ENCODE measurements at regions not wholly inside any gene's neighbourhood (a gene's known extent, or its start where the extent isn't known, plus 50 kb on each side); places are given as distances from the start of the nearest gene placed in this dataset.
"Not testable (repeated sequence)": the region's sequence is repeated elsewhere in the genome, so short reads cannot be mapped to it uniquely, and the experiment has no call there.

- Mint-ChIP-seq H3K9me3 (ENCODE audit: unreplicated experiment) (no peaks in the 10 kb centered on the region), H3K27ac (ENCODE audit: low read depth, unreplicated experiment) (no peak overlapping the region), H3K4me3 (ENCODE audit: unreplicated experiment) (no peak overlapping the region), H3K27me3 (ENCODE audit: insufficient read depth, unreplicated experiment) (no peaks in the 10 kb centered on the region), H3K36me3 (ENCODE audit: insufficient read depth, unreplicated experiment) (no peaks in the 10 kb centered on the region), H3K4me1 (ENCODE audit: insufficient read depth, unreplicated experiment) (no peaks in the 10 kb centered on the region)
- POLR2A ChIA-PET, result no interaction called here
- intact Hi-C loops (cut with micrococcal nuclease), result no loop called here
- BruUV-seq (replicated peaks), result no TSS peak
- DNase-seq (ENCODE audit: unreplicated experiment), result no peak
- no peak for TF ChIP-seq CTCF (IDR thresholded peaks at IDR 0.05; ENCODE audit: unreplicated experiment)
- CTCF ChIA-PET, result interaction anchor here (0.6 kb wide), 1 partner anchor 344 kb away, joined by 3 read pairs; no protein-coding TSS in a partner anchor
Measured at GRCh38 chrX:88828011-88828410, 81.0 kb downstream of the CPXCR1 start.

- Mint-ChIP-seq H3K4me3 (ENCODE audit: unreplicated experiment) (no peak overlapping the region), H3K27ac (ENCODE audit: low read depth, unreplicated experiment) (no peak overlapping the region), H3K36me3 (ENCODE audit: insufficient read depth, unreplicated experiment) (no peaks in the 10 kb centered on the region), H3K4me1 (ENCODE audit: insufficient read depth, unreplicated experiment) (no peaks in the 10 kb centered on the region), H3K27me3 (ENCODE audit: insufficient read depth, unreplicated experiment) (no peaks in the 10 kb centered on the region), H3K9me3 (ENCODE audit: unreplicated experiment) (no peaks in the 10 kb centered on the region)
- CTCF ChIA-PET, result interaction anchor here (0.6 kb wide), 1 partner anchor 61 kb away, joined by 3 read pairs; no protein-coding TSS in a partner anchor
- intact Hi-C loops (cut with micrococcal nuclease), result no loop called here
- DNase-seq (ENCODE audit: unreplicated experiment), result no peak
- no TSS peak for BruUV-seq (replicated peaks)
- POLR2A ChIA-PET, result no interaction called here
- TF ChIP-seq CTCF (IDR thresholded peaks at IDR 0.05; ENCODE audit: unreplicated experiment), result no peak
Measured at GRCh38 chrX:88830111-88830510, 83.1 kb downstream of the CPXCR1 start.

- H3K27me3 Mint-ChIP-seq (ENCODE audit: insufficient read depth, unreplicated experiment); POLR2A ChIA-PET; BruUV-seq (replicated peaks); H3K4me1 Mint-ChIP-seq (ENCODE audit: insufficient read depth, unreplicated experiment); DNase-seq (ENCODE audit: unreplicated experiment); H3K27ac Mint-ChIP-seq (ENCODE audit: low read depth, unreplicated experiment); intact Hi-C loops (cut with micrococcal nuclease); H3K36me3 Mint-ChIP-seq (ENCODE audit: insufficient read depth, unreplicated experiment); H3K9me3 Mint-ChIP-seq (ENCODE audit: unreplicated experiment); H3K4me3 Mint-ChIP-seq (ENCODE audit: unreplicated experiment): not testable (repeated sequence)
- CTCF ChIA-PET, result interaction anchor here (0.7 kb wide), 1 partner anchor 571 kb away, joined by 3 read pairs; no protein-coding TSS in a partner anchor
Measured at GRCh38 chrX:88837721-88838120, 90.7 kb downstream of the CPXCR1 start.

- POLR2A ChIA-PET, result no interaction called here
- Mint-ChIP-seq H3K27me3 (ENCODE audit: insufficient read depth, unreplicated experiment) (no peaks in the 10 kb centered on the region), H3K4me1 (ENCODE audit: insufficient read depth, unreplicated experiment) (no peaks in the 10 kb centered on the region), H3K4me3 (ENCODE audit: unreplicated experiment) (no peak overlapping the region), H3K27ac (ENCODE audit: low read depth, unreplicated experiment) (no peak overlapping the region), H3K9me3 (ENCODE audit: unreplicated experiment) (no peaks in the 10 kb centered on the region), H3K36me3 (ENCODE audit: insufficient read depth, unreplicated experiment) (peaks cover 6% of the 10 kb centered on the region)
- no peak for TF ChIP-seq CTCF (IDR thresholded peaks at IDR 0.05; ENCODE audit: unreplicated experiment)
- CTCF ChIA-PET, result no interaction called here
- BruUV-seq (replicated peaks), result no TSS peak
- no peak for DNase-seq (ENCODE audit: unreplicated experiment)
- intact Hi-C loops (cut with micrococcal nuclease), result no loop called here
Measured at GRCh38 chrX:88838392-88838791, 91.4 kb downstream of the CPXCR1 start.

- H3K27ac Mint-ChIP-seq (ENCODE audit: low read depth, unreplicated experiment); H3K4me3 Mint-ChIP-seq (ENCODE audit: unreplicated experiment); intact Hi-C loops (cut with micrococcal nuclease); BruUV-seq (replicated peaks); H3K36me3 Mint-ChIP-seq (ENCODE audit: insufficient read depth, unreplicated experiment); H3K4me1 Mint-ChIP-seq (ENCODE audit: insufficient read depth, unreplicated experiment); H3K27me3 Mint-ChIP-seq (ENCODE audit: insufficient read depth, unreplicated experiment); H3K9me3 Mint-ChIP-seq (ENCODE audit: unreplicated experiment); POLR2A ChIA-PET: not testable (repeated sequence)
- CTCF ChIA-PET, result interaction anchor here (0.6 kb wide), 1 partner anchor 14 kb away, joined by 3 read pairs; no protein-coding TSS in a partner anchor
- DNase-seq (ENCODE audit: unreplicated experiment), result peak; percentile 2
Measured at GRCh38 chrX:88843841-88844240, 96.8 kb downstream of the CPXCR1 start.
